IMR-90 (cell line): ENCODE measurements at regions not wholly inside any gene's neighbourhood (a gene's known extent, or its start where the extent isn't known, plus 50 kb on each side); places are given as distances from the start of the nearest gene placed in this dataset.

Experiments used
- BHLHE40 ChIP-seq: fragments of 150-350 bp; IDR thresholded peaks from 2 replicates; pipeline ENCODE4 v1.6.1; 2016; ENCODE audit warnings: mild to moderate bottlenecking, low read depth, low read length
- CEBPB ChIP-seq: IDR thresholded peaks from 2 replicates; pipeline ENCODE4 v1.6.1; 2012; ENCODE audit warnings: low read depth, low read length, improper control_type of control experiment
- CHD1 ChIP-seq: IDR thresholded peaks from 2 replicates; pipeline ENCODE4 v1.6.1; 2012; ENCODE audit warnings: low read depth, low read length, improper control_type of control experiment
- FOS ChIP-seq: fragments of 150-350 bp; IDR thresholded peaks from 2 replicates; pipeline ENCODE4 v1.6.1; 2016; ENCODE audit warnings: low read depth, low read length
- MAFK ChIP-seq: IDR thresholded peaks from 2 replicates; pipeline ENCODE4 v1.6.1; 2012; ENCODE audit warnings: low read depth, low read length, improper control_type of control experiment
- MAZ ChIP-seq: IDR thresholded peaks from 2 replicates; pipeline ENCODE4 v1.6.1; 2012; ENCODE audit warnings: low read depth, mild to moderate bottlenecking, low read length, improper control_type of control experiment, moderate library complexity, borderline replicate concordance
- MXI1 ChIP-seq: IDR thresholded peaks from 2 replicates; pipeline ENCODE4 v1.6.1; 2012; ENCODE audit warnings: low read depth, mild to moderate bottlenecking, low read length, moderate library complexity, borderline replicate concordance
- POLR2A ChIP-seq: IDR thresholded peaks from 2 replicates; pipeline ENCODE4 v1.6.1; 2012; ENCODE audit warnings: mild to moderate bottlenecking, low read depth, low read length
- RAD21 ChIP-seq: IDR thresholded peaks from 2 replicates; pipeline ENCODE4 v1.6.1; 2012; ENCODE audit warnings: low read length, improper control_type of control experiment
- RCOR1 ChIP-seq: IDR thresholded peaks from 2 replicates; pipeline ENCODE4 v1.6.1; 2012; ENCODE audit warnings: mild to moderate bottlenecking, low read length, improper control_type of control experiment; ENCODE audit not compliant: insufficient replicate concordance
- TF ChIP-seq, protein P1 (sequence below): conservative IDR thresholded peaks from 2 replicates; pipeline ENCODE4 v1.5.1; 2012; ENCODE audit warnings: mild to moderate bottlenecking, low read depth, low read length, improper control_type of control experiment
- TF ChIP-seq, protein P2 (sequence below): fragments of 150-350 bp; IDR thresholded peaks from 2 replicates; pipeline ENCODE4 v1.6.1; 2017; ENCODE audit warnings: mild to moderate bottlenecking, antibody characterized with exemption, low read length, low read depth

DNA sequence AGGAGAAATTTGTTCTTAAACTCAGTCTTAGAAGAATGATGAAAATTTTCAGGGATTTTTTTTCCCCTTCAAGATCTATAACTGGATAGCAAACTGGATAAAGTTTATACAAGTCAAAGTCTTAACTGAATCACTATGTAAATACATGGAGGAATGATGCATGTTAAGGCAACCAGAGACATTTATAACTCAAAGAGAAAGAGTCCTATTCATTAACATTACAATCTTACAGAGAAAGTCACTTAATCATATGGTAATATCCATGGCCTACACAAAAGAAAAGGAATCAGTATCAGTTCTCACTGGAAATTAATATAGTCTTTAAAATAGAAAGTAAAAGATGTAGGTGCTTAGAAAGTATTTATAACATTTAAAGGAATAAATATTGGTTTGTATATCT, 869.1 kb downstream of the TBL1XR1 start:
- TF ChIP-seq POLR2A (no peak), MAZ (no peak), MAFK (no peak), RAD21 (no peak), RCOR1 (no peak), FOS (no peak), CEBPB (no peak), BHLHE40 (no peak), MXI1 (no peak), CHD1 (no peak)
- TF ChIP-seq, protein P1, sequence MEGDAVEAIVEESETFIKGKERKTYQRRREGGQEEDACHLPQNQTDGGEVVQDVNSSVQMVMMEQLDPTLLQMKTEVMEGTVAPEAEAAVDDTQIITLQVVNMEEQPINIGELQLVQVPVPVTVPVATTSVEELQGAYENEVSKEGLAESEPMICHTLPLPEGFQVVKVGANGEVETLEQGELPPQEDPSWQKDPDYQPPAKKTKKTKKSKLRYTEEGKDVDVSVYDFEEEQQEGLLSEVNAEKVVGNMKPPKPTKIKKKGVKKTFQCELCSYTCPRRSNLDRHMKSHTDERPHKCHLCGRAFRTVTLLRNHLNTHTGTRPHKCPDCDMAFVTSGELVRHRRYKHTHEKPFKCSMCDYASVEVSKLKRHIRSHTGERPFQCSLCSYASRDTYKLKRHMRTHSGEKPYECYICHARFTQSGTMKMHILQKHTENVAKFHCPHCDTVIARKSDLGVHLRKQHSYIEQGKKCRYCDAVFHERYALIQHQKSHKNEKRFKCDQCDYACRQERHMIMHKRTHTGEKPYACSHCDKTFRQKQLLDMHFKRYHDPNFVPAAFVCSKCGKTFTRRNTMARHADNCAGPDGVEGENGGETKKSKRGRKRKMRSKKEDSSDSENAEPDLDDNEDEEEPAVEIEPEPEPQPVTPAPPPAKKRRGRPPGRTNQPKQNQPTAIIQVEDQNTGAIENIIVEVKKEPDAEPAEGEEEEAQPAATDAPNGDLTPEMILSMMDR, result no peak
- TF ChIP-seq, protein P2, sequence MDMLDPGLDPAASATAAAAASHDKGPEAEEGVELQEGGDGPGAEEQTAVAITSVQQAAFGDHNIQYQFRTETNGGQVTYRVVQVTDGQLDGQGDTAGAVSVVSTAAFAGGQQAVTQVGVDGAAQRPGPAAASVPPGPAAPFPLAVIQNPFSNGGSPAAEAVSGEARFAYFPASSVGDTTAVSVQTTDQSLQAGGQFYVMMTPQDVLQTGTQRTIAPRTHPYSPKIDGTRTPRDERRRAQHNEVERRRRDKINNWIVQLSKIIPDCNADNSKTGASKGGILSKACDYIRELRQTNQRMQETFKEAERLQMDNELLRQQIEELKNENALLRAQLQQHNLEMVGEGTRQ, result no peak
